Neuronal stem cell (in vitro differentiated cells): ENCODE measurements at regions not wholly inside any gene's neighbourhood (a gene's known extent, or its start where the extent isn't known, plus 50 kb on each side); places are given as distances from the start of the nearest gene placed in this dataset.

Source experiments
- DNase-seq: peaks from one replicate; pipeline ENCODE4 v3.0.0-alpha.2; 2013; ENCODE audit warnings: low spot score
- H2AFZ ChIP-seq: one replicate; pipeline ENCODE4 v1.6.1; 2013; ENCODE audit warnings: mild to moderate bottlenecking, low read length, inconsistent platforms
- H2AK5ac ChIP-seq: 2 replicates; pipeline ENCODE4 v1.6.1; 2013; ENCODE audit warnings: low read depth, mild to moderate bottlenecking, inconsistent platforms, low read length, moderate library complexity, mixed read lengths
- H2BK120ac ChIP-seq: 2 replicates; pipeline ENCODE4 v1.6.1; 2013; ENCODE audit warnings: low read depth, mild to moderate bottlenecking, inconsistent platforms, low read length, moderate library complexity, mixed read lengths
- H2BK12ac ChIP-seq: one replicate; pipeline ENCODE4 v1.6.1; 2013; ENCODE audit warnings: low read length, inconsistent platforms
- H2BK15ac ChIP-seq: 2 replicates; pipeline ENCODE4 v1.6.1; 2013; ENCODE audit warnings: mild to moderate bottlenecking, low read length, inconsistent platforms, mixed read lengths
- H2BK5ac ChIP-seq: one replicate; pipeline ENCODE4 v1.6.1; 2013; ENCODE audit warnings: inconsistent platforms, mild to moderate bottlenecking, low read length, moderate library complexity
- H3K14ac ChIP-seq: one replicate; pipeline ENCODE4 v1.6.1; 2013; ENCODE audit warnings: low read length, inconsistent platforms
- H3K18ac ChIP-seq: 2 replicates; pipeline ENCODE4 v1.6.1; 2013; ENCODE audit warnings: low read length, inconsistent platforms
- H3K23ac ChIP-seq: 2 replicates; pipeline ENCODE4 v1.6.1; 2013; ENCODE audit warnings: low read depth, mild to moderate bottlenecking, mixed read lengths, low read length, inconsistent platforms; ENCODE audit not compliant: poor library complexity
- H3K27ac ChIP-seq: replicated peaks from 3 replicates; pipeline ENCODE4 v1.5.1; 2013; ENCODE audit warnings: low read length, inconsistent platforms
- H3K27me3 ChIP-seq, 3 experiments: 2 replicates each; pipeline ENCODE4 v1.6.1; 2013; ENCODE audit warnings: low read length in 3 of 3, mild to moderate bottlenecking in 2 of 3, inconsistent platforms in 1 of 3, low read depth in 1 of 3, mixed read lengths in 1 of 3, moderate library complexity in 1 of 3; ENCODE audit not compliant: control insufficient read depth in 3 of 3, insufficient read depth in 3 of 3
- H3K36me3 ChIP-seq, 2 donors: replicated peaks in 1 of 2; 2 replicates each; pipeline ENCODE4 v1.6.1; 2013; ENCODE audit warnings: low read length in 2 of 2; ENCODE audit not compliant: control insufficient read depth in 2 of 2, insufficient read depth in 2 of 2
- H3K4ac ChIP-seq: 2 replicates; pipeline ENCODE4 v1.6.1; 2013; ENCODE audit warnings: inconsistent platforms, mild to moderate bottlenecking, low read length, moderate library complexity
- H3K4me1 ChIP-seq, 2 donors: 1 replicate in 1 of 2; 2 replicates in 1 of 2; pipeline ENCODE4 v1.6.1; 2013; ENCODE audit warnings: low read length in 2 of 2, low read depth in 1 of 2; ENCODE audit not compliant: control insufficient read depth in 2 of 2, insufficient read depth in 1 of 2
- H3K4me2 ChIP-seq: one replicate; pipeline ENCODE4 v1.6.1; 2013; ENCODE audit warnings: mild to moderate bottlenecking, low read length, inconsistent platforms; ENCODE audit not compliant: insufficient read depth, poor library complexity, severe bottlenecking
- H3K4me3 ChIP-seq, 2 donors: 2 replicates each; pipeline ENCODE4 v1.5.1; 2013; ENCODE audit warnings: low read length in 2 of 2, mild to moderate bottlenecking in 2 of 2, inconsistent platforms in 1 of 2, moderate library complexity in 1 of 2
- H3K79me1 ChIP-seq: one replicate; pipeline ENCODE4 v1.6.1; 2013; ENCODE audit warnings: low read depth, mild to moderate bottlenecking, inconsistent platforms, low read length, moderate library complexity
- H3K9ac ChIP-seq: one replicate; pipeline ENCODE4 v1.6.1; 2013; ENCODE audit warnings: mild to moderate bottlenecking, low read depth, low read length, inconsistent platforms; ENCODE audit not compliant: poor library complexity
- H3K9me3 ChIP-seq, 2 donors: replicated peaks in 1 of 2; 2 replicates each; pipeline versions ENCODE3 to v1.6.1; 2013; ENCODE audit warnings: low read length in 2 of 2, mild to moderate bottlenecking in 2 of 2, inconsistent platforms in 1 of 2, low read depth in 1 of 2, mixed read lengths in 1 of 2, moderate library complexity in 1 of 2; ENCODE audit not compliant: control insufficient read depth in 2 of 2, insufficient read depth in 1 of 2
- H4K8ac ChIP-seq: one replicate; pipeline ENCODE4 v1.6.1; 2013; ENCODE audit warnings: low read depth, mild to moderate bottlenecking, inconsistent platforms, low read length, moderate library complexity
- H4K91ac ChIP-seq: one replicate; pipeline ENCODE4 v1.6.1; 2013; ENCODE audit warnings: low read length, low read depth, mild to moderate bottlenecking, inconsistent platforms; ENCODE audit not compliant: poor library complexity
- WGBS, 2 donors: extraction: QIAGEN DNeasy Blood & Tissue Kit; methylation state at CpG; one replicate each; pipeline ENCODE4 v1.1.7; 2013; ENCODE audit warnings: missing lambda C conversion rate in 2 of 2, mixed read lengths in 1 of 2; ENCODE audit not compliant: insufficient read length in 2 of 2, insufficient replicate concordance in 1 of 2; ENCODE audit errors: extremely low coverage in 2 of 2; 5-methylcytosine and 5-hydroxymethylcytosine counted together

DNA sequence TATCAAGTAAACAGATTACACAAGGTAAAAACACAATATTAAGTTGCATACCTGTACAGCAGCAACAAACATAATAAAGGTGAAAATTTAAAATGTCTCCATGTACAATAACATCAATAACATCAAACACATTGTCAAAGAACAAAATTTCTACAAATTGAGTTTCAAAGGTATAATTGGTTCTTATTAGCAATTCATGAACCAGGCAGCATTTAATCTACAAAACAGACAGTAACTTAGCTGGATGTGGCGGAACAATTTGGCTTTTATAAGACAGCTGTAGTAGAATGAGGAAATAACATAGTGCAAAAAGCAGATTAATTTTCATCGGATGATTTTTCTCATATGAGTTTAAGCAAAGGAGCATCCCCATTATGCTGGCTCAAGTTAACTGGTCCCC lies 1176.8 kb downstream of the EFNA5 start:
- no peak overlapping the region for H2BK5ac ChIP-seq
- H3K9me3 ChIP-seq, result no peaks in the 10 kb centered on the region
- H4K91ac ChIP-seq, result no peak overlapping the region
- H2AFZ ChIP-seq, result no peak overlapping the region
- no peaks in the 10 kb centered on the region for H3K79me1 ChIP-seq
- H3K27me3 ChIP-seq, result no peaks in the 10 kb centered on the region
- no peak overlapping the region for H3K27ac ChIP-seq
- H2BK12ac ChIP-seq, result no peak overlapping the region
- H3K23ac ChIP-seq, result no peak overlapping the region
- no CpG with 5 or more reads among the region's 2 CpGs for WGBS, 2 donors
- H3K4me3 ChIP-seq, result no peak overlapping the region
- no peak overlapping the region for H2AK5ac ChIP-seq
- H3K18ac ChIP-seq, result no peak overlapping the region
- no peak overlapping the region for H4K8ac ChIP-seq
- no peak overlapping the region for H3K4me2 ChIP-seq
- DNase-seq, result no peak
- H3K9ac ChIP-seq, result no peak overlapping the region
- no peaks in the 10 kb centered on the region for H3K36me3 ChIP-seq
- H3K14ac ChIP-seq, result no peak overlapping the region
- no peak overlapping the region for H2BK120ac ChIP-seq
- no peaks in the 10 kb centered on the region for H3K4me1 ChIP-seq
- no peak overlapping the region for H2BK15ac ChIP-seq
- H3K4ac ChIP-seq, result no peak overlapping the region

DNA sequence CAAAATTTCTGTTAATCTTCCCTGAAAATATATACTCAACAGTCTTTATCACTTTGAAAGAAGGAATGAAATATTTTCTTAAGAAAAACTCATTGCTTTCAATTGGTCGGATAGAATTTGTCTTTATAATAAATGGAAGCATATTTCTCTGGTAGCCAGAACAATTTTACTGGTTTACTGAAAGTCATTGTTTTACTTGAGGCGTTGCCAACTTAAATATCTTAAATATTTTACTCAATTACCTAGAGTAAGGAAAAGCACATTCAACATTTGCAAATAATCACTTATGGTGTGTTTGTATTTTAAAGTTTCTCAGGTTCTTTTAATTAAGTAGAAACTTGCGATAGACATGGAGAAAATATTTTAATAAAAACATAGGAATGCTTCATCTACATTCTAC lies 1181.7 kb downstream of the EFNA5 start:
- no peak overlapping the region for H4K91ac ChIP-seq
- no peak overlapping the region for H4K8ac ChIP-seq
- H2BK12ac ChIP-seq, result no peak overlapping the region
- no peaks in the 10 kb centered on the region for H3K27me3 ChIP-seq
- H3K27ac ChIP-seq, result no peak overlapping the region
- no peaks in the 10 kb centered on the region for H3K4me1 ChIP-seq
- no peak overlapping the region for H3K4ac ChIP-seq
- H3K4me3 ChIP-seq, result no peak overlapping the region
- no peak overlapping the region for H2BK15ac ChIP-seq
- no peak overlapping the region for H2AK5ac ChIP-seq
- no peak overlapping the region for H3K18ac ChIP-seq
- no peaks in the 10 kb centered on the region for H3K36me3 ChIP-seq
- no peak overlapping the region for H3K23ac ChIP-seq
- DNase-seq, result no peak
- H3K9ac ChIP-seq, result no peak overlapping the region
- H2BK120ac ChIP-seq, result no peak overlapping the region
- H2BK5ac ChIP-seq, result no peak overlapping the region
- no peak overlapping the region for H3K4me2 ChIP-seq
- H3K9me3 ChIP-seq, result no peaks in the 10 kb centered on the region
- no peaks in the 10 kb centered on the region for H3K79me1 ChIP-seq
- H2AFZ ChIP-seq, result no peak overlapping the region
- no CpG with 5 or more reads among the region's 3 CpGs for whole genome bisulfite sequencing, 2 donors
- no peak overlapping the region for H3K14ac ChIP-seq

DNA sequence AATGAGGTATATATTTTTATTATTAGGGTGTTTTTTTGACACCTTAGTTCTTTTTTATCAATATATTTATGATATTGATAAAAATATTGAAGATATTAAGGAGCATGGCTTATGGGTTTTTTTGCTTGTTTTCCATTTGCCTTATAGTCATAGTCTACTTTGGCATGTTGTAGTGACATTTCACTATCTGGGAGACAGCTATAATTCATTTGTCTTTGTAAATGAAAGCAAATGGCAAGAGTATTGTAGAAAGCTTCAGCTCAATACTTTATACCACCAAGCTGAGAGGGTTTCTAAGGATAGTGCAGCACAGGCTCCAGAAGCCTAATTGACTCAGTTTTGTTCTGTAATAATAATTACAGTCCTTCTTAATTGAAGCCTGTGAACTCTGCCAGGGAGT lies 1182.3 kb downstream of the EFNA5 start:
- no peaks in the 10 kb centered on the region for H3K79me1 ChIP-seq
- DNase-seq, result no peak
- no peaks in the 10 kb centered on the region for H3K36me3 ChIP-seq
- no peak overlapping the region for H3K4me3 ChIP-seq
- H3K9me3 ChIP-seq, result no peaks in the 10 kb centered on the region
- H3K4me2 ChIP-seq, result no peak overlapping the region
- H2AK5ac ChIP-seq, result no peak overlapping the region
- no peak overlapping the region for H2BK15ac ChIP-seq
- H4K8ac ChIP-seq, result no peak overlapping the region
- H3K23ac ChIP-seq, result no peak overlapping the region
- no peak overlapping the region for H2BK120ac ChIP-seq
- H3K9ac ChIP-seq, result no peak overlapping the region
- no peak overlapping the region for H3K18ac ChIP-seq
- no peak overlapping the region for H3K14ac ChIP-seq
- no peak overlapping the region for H2BK12ac ChIP-seq
- H2AFZ ChIP-seq, result no peak overlapping the region
- no peak overlapping the region for H4K91ac ChIP-seq
- no peak overlapping the region for H3K4ac ChIP-seq
- H3K4me1 ChIP-seq, result no peaks in the 10 kb centered on the region
- H3K27ac ChIP-seq, result no peak overlapping the region
- no peak overlapping the region for H2BK5ac ChIP-seq
- no peaks in the 10 kb centered on the region for H3K27me3 ChIP-seq

DNA sequence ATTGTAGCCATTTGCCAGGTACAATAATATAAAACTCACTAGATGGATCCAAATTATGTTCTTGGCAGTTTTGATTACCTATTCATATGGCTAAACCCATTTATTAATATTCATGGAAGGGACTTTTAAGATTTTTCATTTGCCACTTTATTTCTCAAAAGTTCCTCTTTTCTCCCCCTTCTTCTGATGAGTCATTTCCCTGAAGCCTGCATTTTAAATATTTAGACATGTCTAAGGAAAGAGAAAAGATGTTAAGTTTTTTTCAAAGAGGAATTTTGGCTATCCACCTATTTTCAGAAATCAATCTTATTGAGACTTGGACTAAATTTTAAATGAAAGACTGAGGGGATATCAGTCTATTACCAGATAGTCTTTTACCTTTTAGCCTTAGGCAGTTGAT lies 1189.4 kb downstream of the EFNA5 start:
- Histone ChIP-seq H3K14ac (no peak overlapping the region), H3K18ac (no peak overlapping the region), H3K23ac (no peak overlapping the region), H2BK12ac (no peak overlapping the region), H2BK15ac (no peak overlapping the region), H3K27ac (no peak overlapping the region), H2AFZ (no peak overlapping the region), H4K8ac (no peak overlapping the region), H3K36me3 (no peaks in the 10 kb centered on the region), H3K9ac (no peak overlapping the region), H3K9me3 (no peaks in the 10 kb centered on the region), H4K91ac (no peak overlapping the region), H3K4me2 (no peak overlapping the region), H2AK5ac (no peak overlapping the region), H2BK5ac (no peak overlapping the region), H2BK120ac (no peak overlapping the region), H3K79me1 (no peaks in the 10 kb centered on the region), H3K4ac (no peak overlapping the region), H3K4me1 (no peaks in the 10 kb centered on the region), H3K4me3 (no peak overlapping the region), H3K27me3 (no peaks in the 10 kb centered on the region)
- DNase-seq, result no peak
